ENCODE measurements at regions not wholly inside any gene's neighbourhood (a gene's known extent, or its start where the extent isn't known, plus 50 kb on each side); places are given as distances from the start of the nearest gene placed in this dataset.

DNA sequence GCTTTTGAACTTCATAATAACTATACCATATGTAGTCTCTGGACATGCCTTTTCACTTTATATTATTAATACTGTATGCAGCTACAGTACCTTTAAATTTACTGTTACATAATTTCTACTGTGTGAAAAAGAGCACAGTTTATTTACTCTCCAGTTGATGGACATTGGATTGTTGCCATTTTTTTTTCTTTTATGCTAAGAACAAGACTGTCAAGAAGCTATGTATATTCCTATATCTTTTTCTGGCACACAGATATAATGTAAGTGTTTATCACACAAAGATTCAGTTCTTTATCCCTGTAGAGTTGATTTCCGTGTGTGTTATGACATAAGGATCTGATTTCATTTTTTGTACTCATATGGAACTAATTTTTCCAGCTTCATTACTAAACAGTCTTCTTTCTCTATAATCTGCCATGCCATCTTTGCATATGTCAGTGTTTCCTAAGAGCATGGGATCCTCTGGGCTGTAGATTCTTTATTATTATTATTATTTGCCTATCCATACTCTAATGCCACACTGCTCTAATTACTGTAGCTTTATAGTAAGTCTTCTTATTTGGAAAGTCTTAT lies 593.0 kb upstream of the ATP2B1 start:
- no peak for DNase-seq

DNA sequence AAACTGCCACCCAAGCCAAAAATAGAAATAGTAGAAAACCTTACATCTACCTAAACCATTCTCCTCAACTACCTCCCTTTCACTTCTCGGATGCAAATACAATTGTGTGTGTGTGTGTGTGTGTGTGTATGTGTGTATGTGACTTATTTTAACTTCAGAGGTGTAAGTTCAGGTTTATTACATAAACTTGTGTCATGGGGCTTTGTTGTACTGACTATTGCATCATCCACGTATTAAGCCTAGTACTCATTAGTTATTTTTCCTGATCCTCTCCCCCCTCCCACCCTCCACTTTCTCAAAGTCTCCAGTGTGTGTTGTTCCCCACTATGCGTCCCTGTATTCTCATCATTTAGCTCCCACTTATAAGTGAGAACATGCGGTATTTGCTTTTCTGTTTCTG lies 592.5 kb upstream of the ATP2B1 start:
- DNase-seq, result no peak

DNA sequence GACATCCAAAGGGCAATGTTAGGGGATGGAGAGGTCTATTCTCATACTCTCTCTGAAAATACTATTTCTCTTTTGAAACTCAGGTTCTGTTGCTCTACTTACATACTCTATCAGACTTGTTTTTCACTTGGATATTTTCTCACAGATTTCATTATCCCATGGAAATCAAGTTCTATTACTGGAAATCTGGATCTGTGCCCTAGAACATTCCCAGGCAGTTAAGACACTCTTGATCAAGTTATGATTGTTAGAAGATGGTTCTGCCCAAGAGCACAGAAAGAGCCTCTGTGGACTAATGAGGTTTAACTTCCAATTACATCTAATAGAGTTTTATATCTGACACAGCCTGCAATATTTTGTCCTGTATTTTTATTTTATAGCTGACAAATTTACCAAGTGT lies 591.0 kb upstream of the ATP2B1 start:
- DNase-seq, result no peak

DNA sequence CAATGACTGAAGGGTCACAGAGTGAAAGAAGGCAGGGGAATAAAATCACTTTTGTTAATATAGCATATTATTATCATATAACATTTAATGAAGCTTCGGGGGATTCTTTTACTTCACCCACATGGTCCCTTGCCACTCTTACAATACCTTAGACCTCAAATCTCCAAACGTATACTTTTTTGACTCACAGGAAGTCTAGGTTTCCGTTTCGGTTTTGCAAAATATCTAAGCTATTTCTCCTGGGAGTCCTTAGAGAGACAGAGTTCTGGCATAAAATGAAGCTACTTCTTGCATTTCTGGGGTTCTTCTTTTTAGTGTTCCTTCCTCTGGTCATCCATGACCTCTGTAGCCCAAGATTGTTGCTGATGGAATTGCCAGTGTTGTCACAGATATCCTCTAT lies 590.5 kb upstream of the ATP2B1 start:
- DNase-seq, result no peak

DNA sequence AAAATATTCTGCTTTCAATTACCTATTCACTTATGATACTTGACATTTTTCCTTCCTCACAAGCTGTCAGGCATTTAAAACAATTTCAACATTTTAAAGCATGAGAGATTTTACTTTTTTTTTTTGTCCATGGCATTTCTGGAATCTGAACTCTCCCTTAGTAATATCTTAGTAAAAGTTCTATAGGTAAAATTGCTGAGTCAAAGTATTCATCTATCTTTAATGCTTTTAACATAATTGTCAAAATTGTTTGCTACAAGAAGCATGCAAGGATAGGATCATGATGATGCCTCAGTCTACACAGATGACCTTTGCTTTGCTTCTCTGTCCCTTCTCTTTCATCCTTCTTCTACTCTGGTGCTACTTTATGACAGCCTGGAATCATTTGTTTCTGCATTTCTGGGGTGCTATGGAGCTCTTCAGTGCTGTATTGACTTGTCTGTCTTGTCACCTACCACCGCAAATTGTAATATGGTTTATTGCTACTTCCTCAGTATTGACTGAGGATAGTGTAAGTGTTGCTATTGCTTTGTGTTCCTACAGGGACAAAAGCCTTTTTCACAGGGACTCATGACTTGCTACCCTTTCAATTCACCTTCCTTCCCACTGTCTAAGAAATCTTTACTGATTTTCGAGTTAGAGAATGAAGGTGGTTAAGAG lies 589.8 kb upstream of the ATP2B1 start:
- no peak for DNase-seq

DNA sequence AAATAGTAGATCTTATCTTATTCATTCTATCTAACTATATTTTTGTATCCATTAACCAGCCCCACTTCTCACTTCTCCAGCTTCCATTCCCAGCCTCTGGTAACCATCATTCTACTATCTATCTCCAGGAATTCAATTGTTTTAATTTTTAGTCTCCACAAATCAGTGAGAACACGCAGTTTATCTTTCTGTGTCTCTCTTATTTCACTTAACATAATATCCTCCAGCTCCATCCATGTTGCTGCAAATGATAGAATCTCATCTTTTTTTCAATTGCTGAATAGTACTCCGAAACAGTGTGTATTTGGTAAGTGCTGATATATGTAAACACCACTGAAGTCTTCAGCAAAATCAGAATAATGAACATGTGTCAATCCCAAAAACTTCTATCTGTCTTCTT lies 587.2 kb upstream of the ATP2B1 start:
- DNase-seq, result no peak

DNA sequence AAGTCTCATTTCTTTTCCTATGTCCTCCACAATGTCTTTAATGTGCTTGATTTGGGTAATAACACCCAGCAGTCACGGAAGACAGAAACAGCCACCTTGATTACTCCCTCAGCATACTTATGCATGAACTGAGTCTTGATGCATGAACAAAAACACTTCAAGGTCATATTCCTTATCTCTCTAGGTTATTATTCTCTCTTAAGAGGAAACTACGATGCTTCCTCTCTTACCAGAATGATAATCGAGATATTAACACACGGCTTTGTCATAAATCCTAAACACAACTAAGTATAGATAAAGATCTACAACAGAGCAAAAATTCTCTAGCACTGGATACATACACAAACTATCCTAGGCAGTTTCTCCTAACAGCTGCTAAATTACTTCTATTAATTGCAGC lies 583.5 kb upstream of the ATP2B1 start:
- no peak for DNase-seq

DNA sequence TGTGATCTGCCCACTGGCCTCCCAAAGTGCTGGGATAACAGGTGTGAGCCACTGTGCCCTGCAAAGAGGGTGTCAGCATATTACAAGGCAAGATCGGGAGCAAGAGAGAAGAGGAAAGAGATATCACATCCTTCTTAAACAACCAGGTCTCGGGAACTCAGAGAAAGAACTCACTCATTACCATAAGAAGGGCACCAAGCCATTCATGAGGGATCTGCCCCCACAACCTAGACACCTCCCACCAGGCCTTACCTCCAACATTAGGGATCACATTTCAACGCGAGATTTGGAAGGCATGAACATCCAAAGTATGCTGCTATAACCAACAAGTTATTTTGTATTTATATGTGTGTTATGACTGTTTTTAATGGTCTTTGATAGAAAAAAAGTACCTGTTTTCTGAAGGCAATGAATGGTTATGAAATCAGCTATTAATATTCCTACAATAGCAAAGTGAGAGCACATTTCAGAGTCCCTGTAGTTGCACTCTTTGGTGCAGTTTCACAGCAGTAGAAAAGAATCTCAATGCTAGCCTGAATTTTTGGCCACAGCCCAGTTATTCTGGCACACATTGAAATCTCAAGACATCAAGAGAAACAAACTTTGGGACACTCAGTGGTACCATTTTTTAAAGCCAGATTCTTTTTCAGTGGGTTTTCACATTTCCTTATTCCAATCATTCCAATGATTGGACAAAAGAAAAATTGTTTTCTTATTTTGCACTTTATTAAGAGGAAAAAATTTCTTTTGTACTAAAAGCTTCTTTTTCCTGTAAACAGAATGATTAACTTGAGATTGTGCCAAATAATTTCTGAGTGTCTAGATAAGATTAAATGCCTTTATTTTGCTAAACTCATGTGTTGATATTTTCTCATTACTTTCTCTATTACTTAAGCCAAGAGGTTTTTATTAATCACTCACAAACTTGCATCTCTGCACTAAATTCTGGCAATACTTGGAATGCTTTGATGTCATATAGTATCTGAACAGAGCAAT lies 582.6 kb upstream of the ATP2B1 start:
- no peak for DNase-seq

DNA sequence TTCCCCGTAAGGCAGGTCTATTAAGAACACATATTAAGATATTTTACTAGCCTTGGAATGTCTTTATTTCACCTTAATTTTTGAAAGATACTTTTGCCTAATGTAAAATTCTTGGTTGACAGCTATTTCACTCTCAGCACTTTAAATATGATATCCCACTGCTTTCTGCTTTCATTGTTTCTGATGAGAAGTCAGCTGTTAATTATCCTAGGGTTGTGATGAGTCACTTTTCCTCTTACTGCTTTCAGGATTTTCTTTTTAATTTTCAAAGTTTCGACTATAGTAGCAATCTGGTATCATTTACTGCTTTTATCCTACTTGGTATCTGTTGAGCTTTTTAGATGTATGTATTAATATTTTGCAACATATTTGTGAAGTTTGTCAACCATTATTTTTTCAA lies 578.9 kb upstream of the ATP2B1 start:
- DNase-seq, result no peak

DNA sequence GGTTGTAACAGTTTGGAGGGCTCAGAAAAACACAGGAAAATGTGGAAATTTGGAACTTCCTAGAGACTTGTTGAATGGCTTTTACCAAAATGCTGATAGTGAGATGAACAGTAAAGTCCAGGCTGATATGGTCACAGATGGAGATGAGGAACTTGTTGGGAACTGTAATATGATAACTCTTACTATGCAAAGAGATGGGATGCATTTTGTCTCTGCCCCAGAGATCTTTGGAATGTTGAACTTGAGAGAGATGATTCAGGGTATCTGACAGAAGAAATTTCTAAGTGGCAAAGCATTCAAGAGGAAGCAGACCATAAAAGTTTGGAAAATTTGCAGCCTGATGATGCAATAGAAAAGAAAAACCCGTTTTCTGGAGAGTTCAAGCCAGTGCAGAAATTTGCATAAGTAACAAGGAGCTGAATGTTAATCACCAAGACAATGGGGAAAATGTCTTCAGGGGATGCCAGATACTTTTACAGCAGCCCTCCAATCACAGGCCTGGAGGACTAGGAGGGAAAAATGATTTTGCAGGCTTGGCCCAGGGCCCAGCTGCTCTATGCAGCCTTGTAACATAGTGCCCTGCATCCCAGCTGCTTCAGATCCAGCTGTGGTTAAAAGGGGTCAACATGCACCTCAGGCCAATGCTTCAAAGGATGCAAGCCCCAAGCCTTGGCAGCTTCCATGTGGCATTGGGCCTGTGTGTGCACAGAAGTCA lies 572.7 kb upstream of the ATP2B1 start:
- no peak for DNase-seq

DNA sequence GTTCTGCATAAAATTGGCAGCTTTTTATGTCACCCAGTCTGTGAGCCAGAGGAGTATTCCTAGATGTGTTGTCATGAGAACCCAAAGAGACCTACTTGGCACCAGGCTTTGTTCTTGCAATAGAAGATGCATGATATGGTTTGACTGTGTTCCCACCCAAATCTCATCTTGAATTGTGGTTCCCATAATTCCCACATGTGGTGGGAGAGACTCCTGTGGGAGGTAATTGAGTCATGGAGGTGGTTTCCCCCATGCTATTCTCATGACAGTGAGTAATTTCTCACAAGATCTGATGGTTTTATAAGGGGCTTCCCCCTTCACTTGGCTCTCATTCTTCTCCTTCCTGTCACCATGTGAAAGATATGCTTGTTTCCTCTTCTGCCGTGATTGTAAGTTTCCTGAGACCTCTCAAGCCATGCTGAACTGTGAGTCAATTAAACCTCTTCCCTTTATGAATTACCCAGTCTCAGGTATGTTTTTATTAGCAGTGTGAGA lies 572.0 kb upstream of the ATP2B1 start:
- DNase-seq, result no peak

DNA sequence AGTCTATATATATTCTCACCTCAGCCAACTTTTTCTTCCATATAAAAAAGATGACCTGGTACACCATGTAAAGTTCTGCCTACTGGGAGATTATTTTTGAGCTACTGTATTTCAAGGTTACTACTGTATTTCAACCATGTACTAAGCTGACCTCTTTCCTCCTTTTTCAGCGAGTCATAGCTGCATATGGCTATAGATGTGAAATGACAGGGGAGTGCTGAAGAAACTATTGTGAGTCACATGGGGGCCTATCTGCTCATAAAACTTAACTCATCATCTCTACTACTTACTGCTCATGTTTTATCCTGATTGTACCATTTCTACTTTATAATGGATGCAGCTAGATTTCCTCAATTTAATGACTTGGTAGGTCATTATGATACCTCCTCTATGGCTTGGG lies 571.4 kb upstream of the ATP2B1 start:
- no peak for DNase-seq

DNA sequence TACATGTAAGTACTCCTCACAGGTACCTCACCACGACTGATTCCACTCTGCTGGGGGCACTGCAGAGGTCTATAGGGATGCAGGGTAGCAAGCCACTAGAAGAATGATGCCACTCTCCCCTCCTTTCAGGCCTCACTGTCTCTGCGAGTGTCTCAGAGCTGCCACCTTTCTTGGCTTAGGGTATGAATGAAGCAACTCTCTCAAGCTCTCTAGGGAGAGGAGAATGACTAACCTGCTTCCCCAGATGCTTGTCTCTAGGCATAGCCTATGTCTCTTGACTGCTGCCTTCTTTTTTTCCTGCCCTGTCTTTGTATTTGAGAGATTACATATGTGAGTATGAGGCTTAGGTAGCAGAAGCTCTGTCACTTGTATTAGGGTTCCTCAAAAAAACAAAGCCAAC lies 566.5 kb upstream of the ATP2B1 start:
- no peak for DNase-seq

DNA sequence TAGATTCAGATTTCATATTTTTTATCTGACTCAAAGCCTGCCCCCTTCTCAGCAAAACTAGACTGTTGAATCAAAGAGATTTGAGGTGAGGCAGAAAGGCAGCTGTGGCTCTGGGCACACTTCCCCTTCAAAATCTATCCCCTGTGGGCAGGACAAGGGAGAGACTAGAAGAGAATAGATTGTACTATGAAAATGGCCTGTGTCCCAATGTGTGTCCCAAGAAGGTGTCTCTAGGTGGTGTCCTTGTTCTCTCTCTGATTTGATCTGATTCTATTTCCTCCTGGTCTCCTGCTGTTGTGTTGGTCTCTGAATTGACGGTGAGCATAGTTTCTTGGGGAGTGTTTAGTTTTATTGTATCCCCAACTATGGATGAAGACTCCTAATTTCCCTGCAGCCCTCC lies 565.8 kb upstream of the ATP2B1 start:
- DNase-seq, result no peak

DNA sequence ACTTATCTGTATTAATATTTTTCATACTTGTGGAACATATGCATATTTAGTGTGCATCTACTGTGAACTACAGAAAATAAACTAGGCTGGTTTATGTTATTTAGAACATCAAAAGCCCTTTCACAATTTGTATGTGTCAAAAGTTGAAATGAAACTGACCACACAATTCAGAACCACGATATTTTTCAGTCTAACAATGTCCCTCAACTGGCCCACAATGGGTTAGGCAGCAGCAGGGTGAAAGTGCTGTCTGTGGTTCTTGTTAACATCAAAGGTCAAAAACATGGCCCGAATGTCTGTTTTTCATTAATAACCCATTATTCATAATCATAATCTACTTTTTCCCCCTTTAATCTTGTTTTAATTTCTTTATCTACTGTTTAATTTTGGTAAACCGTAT lies 559.9 kb upstream of the ATP2B1 start:
- DNase-seq, result no peak

DNA sequence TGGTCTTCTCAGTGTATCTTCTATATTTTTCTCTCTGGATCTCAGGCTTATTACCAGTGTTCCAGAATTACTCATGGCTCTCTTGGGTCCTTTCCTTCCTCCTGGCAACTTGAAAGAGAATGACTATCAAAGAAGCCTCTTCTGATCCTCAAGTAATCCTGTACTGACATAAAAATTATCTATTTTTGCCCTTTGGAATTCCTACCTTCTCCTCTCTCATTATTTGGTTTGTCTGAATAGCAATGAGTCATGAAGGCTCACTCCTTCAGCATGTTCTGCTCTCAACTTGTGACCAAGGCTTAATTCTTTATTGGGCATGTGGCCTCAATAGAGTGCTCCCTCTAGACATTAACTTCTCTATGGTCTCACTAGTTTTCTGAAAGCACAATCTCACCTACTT lies 553.6 kb upstream of the ATP2B1 start:
- no peak for DNase-seq

DNA sequence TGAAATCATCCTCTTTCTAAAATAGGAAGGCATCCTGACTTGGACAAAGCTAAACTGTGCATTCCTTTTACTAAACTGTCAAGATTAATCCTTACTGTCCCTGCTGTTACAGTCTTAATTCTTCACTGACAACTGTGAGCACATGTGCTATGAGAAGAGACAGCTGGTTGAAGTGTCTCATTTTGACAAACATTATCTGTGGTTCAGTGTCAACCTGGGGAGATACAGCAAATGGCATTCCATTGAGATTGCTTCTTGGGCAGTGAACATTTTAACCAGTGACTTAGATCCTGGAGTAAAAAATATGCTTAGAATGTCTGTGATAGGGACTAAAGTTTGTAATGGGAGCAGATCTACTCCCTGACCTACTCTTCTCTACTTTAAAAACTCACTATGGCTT lies 552.6 kb upstream of the ATP2B1 start:
- no peak for DNase-seq

DNA sequence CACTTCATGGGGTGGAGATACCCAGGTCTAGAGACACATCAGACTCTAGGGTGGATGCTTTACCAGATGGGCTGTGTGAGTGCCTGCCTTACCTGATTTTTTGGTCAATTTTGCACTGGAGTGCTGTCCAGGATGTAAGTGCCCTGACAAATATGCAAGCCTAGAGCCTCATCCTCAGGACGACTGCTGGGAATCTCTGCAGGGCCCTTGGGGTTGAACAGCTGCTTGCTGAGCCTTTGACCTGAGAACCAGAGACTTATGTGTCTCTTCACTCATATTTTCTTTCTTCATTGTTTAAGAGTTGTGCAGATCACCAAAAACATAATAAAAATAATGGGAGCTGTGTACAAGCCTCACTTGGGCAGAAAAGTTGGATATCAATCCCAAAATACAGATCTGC lies 551.5 kb upstream of the ATP2B1 start:
- no peak for DNase-seq

DNA sequence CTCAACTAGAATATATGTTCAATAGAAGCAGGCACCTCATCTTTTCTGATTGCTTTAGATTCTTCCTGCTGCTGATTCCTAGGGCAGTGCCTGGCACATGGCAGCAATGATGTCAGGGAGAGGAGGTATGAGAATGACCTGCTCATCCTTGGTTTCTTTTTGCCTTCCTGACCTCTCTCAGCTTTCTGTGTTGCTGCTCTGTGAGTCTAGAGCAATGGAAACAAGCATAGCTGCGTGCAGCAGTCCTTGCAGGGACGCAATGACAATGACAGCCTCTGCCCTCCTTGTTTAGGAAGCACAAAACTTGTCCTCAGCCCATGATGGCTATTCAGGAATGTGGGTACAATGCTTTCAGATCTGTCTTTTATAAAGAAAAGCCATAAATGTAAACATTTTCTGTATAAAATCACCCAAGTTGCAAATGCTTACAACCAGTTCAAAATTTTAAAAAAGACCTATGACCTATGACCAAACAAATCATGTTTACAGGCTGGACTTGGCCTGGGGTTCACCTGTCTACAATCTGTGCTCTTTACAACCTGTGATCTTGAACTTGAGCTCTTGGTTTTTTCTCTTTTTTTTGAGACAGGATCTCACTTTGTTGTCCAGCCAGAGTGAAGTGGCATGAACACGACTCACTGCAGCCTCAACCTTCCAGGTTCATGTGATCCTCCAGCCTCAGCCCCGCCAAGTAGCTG lies 549.4 kb upstream of the ATP2B1 start:
- DNase-seq, result no peak

DNA sequence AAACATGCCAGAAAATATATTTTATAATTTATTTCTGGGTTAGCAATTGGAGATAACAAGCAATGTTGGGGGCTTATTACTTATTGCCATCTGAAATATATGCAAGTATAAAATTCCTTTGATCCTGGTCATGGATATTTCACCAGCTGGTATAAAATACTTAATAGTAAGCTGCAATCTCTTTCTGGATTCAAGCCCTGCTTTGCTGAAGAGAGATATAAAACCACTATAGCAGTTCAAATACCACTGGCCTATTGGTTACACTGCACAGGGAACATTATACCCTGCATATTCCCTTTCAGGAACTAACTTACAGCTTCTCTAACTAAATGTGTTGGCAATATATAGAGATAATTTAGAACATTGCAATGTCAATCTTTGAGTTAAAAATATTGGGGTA lies 546.2 kb upstream of the ATP2B1 start:
- DNase-seq, result no peak

DNA sequence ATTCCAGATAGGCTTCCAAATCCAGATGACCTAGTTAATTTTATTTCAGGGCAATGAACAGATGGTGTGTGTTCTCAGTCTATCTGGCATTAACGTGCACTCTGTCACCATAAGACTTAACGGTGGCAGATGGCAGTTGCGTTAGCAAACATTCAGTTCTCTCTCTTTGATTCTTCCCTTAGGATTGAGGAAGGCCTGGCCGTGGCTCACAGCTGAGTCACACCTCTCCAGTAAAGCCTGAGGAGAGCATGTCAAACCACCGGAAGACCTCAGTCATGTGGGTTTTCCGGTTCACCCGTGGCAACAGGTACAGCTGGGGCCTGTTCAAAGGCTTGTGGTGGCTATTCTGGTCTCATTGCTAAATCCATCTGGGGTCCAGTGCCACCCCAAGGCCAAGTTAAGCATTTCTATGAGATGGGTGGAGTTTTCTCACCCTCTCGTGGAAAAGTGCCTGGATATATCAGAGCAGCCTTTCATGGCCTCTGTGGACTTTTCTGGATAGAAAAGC lies 545.1 kb upstream of the ATP2B1 start:
- DNase-seq, result no peak

DNA sequence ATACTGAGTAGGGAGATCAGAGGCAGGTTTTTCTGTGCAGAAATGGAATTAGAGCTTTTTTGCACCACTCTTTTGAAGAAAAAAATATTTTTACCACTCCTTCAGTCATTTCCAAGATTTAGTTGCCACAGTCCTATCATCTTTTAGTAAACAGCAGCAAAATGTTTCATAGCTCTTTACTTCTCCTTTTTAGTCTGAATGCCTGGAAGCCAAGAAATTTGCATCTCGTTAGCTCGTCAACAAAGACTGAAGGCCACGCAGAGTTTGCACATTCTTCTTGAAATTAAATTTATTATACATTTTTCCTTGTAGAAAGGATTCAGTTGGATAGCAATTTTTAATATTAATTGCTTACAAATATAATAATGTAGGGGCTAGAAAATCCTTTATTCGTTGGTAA lies 544.5 kb upstream of the ATP2B1 start:
- DNase-seq, result no peak
